ENCODE measurements at regions not wholly inside any gene's neighbourhood (a gene's known extent, or its start where the extent isn't known, plus 50 kb on each side); places are given as distances from the start of the nearest gene placed in this dataset.

DNA sequence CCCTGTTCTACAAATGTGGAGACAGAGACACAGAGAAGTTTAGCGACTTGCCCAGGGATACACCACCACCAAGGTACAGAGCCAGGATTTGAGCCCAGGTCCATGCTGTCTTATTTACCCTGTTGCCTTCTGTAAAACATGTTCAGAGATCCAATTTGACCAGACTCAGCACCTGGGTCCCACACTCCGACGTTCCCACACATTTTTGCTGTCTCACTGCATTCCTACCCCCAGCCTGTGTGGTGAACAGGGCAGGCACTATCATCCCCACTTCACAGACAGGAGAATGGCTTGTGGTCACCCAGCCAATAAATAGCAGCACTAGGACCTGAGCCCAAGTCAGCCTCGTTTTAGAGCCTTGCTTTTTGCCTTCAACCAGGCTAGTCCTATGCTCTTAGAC, 102.8 kb downstream of the PJA1 start:
- CTCF ChIA-PET: interaction anchor here (2.5 kb wide), 1 partner anchor 234 kb away, joined by 29 read pairs; the partner anchor contains the start of gene EFNB1
- Histone ChIP-seq H3K4me3 (ENCODE audit: low read depth in 2 of 2, low read length in 1 of 2) (no peak overlapping the region), H3K4me1 (ENCODE audit: control insufficient read depth in 1 of 2, insufficient read depth in 2 of 2, low read depth in 1 of 2, low read length in 1 of 2) (peaks cover 0 to 7% of the 10 kb centered on the region in 2 experiments; a peak in 1 of 4 replicates), H3K9me3 (no peaks in the 10 kb centered on the region), H4K20me1 (ENCODE audit: insufficient read depth) (no peaks in the 10 kb centered on the region), H3K36me3 (replicated peaks in 1 of 2; ENCODE audit: control insufficient read depth in 1 of 2, insufficient read depth in 2 of 2, low read length in 1 of 2) (no peaks in the 10 kb centered on the region), H3F3A (replicated peaks; ENCODE audit: insufficient read depth) (no peaks in the 10 kb centered on the region), H3K27me3 (ENCODE audit: insufficient read depth) (no peaks in the 10 kb centered on the region), H3K9me2 (no peaks in the 10 kb centered on the region), H3K79me2 (ENCODE audit: insufficient read depth) (no peaks in the 10 kb centered on the region), H3K9ac (no peak overlapping the region), H3K4me2 (no peak overlapping the region), H3K27ac (ENCODE audit: low read depth in 2 of 2, low read length in 1 of 2) (no peak overlapping the region), H2AFZ (ENCODE audit: low read depth) (no peak overlapping the region)
- no peak for TF ChIP-seq RCOR1 (IDR thresholded peaks at IDR 0.05; ENCODE audit: low read length)
- TF ChIP-seq GATA2 (CRISPR knock-in tag; IDR thresholded peaks at IDR 0.05): no peak
- TF ChIP-seq, protein P1, sequence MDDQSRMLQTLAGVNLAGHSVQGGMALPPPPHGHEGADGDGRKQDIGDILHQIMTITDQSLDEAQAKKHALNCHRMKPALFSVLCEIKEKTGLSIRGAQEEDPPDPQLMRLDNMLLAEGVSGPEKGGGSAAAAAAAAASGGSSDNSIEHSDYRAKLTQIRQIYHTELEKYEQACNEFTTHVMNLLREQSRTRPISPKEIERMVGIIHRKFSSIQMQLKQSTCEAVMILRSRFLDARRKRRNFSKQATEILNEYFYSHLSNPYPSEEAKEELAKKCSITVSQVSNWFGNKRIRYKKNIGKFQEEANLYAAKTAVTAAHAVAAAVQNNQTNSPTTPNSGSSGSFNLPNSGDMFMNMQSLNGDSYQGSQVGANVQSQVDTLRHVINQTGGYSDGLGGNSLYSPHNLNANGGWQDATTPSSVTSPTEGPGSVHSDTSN (IDR thresholded peaks at IDR 0.05): no peak
- TF ChIP-seq, protein P2, sequence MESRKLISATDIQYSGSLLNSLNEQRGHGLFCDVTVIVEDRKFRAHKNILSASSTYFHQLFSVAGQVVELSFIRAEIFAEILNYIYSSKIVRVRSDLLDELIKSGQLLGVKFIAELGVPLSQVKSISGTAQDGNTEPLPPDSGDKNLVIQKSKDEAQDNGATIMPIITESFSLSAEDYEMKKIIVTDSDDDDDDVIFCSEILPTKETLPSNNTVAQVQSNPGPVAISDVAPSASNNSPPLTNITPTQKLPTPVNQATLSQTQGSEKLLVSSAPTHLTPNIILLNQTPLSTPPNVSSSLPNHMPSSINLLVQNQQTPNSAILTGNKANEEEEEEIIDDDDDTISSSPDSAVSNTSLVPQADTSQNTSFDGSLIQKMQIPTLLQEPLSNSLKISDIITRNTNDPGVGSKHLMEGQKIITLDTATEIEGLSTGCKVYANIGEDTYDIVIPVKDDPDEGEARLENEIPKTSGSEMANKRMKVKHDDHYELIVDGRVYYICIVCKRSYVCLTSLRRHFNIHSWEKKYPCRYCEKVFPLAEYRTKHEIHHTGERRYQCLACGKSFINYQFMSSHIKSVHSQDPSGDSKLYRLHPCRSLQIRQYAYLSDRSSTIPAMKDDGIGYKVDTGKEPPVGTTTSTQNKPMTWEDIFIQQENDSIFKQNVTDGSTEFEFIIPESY (IDR thresholded peaks at IDR 0.05; ENCODE audit: borderline replicate concordance, low read depth): no peak
- TF ChIP-seq FOXJ3 (CRISPR knock-in tag; IDR thresholded peaks at IDR 0.05): no peak
- no peak for TF ChIP-seq SMC3 (IDR thresholded peaks at IDR 0.05; ENCODE audit: low read depth, low read length)
- TF ChIP-seq RAD21 (IDR thresholded peaks at IDR 0.05; ENCODE audit: low read length): no peak
- TF ChIP-seq, protein P3, sequence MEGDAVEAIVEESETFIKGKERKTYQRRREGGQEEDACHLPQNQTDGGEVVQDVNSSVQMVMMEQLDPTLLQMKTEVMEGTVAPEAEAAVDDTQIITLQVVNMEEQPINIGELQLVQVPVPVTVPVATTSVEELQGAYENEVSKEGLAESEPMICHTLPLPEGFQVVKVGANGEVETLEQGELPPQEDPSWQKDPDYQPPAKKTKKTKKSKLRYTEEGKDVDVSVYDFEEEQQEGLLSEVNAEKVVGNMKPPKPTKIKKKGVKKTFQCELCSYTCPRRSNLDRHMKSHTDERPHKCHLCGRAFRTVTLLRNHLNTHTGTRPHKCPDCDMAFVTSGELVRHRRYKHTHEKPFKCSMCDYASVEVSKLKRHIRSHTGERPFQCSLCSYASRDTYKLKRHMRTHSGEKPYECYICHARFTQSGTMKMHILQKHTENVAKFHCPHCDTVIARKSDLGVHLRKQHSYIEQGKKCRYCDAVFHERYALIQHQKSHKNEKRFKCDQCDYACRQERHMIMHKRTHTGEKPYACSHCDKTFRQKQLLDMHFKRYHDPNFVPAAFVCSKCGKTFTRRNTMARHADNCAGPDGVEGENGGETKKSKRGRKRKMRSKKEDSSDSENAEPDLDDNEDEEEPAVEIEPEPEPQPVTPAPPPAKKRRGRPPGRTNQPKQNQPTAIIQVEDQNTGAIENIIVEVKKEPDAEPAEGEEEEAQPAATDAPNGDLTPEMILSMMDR (IDR thresholded peaks at IDR 0.05): no peak
- TF ChIP-seq EZH2phosphoT487 (IDR thresholded peaks at IDR 0.05; ENCODE audit: borderline replicate concordance, low read depth): no peak
- no peak for DNase-seq
- 33% methylated on average over 3 of the region's 4 CpGs for WGBS (ENCODE audit: low lambda C conversion rate)
- POLR2A ChIA-PET: no interaction called here

DNA sequence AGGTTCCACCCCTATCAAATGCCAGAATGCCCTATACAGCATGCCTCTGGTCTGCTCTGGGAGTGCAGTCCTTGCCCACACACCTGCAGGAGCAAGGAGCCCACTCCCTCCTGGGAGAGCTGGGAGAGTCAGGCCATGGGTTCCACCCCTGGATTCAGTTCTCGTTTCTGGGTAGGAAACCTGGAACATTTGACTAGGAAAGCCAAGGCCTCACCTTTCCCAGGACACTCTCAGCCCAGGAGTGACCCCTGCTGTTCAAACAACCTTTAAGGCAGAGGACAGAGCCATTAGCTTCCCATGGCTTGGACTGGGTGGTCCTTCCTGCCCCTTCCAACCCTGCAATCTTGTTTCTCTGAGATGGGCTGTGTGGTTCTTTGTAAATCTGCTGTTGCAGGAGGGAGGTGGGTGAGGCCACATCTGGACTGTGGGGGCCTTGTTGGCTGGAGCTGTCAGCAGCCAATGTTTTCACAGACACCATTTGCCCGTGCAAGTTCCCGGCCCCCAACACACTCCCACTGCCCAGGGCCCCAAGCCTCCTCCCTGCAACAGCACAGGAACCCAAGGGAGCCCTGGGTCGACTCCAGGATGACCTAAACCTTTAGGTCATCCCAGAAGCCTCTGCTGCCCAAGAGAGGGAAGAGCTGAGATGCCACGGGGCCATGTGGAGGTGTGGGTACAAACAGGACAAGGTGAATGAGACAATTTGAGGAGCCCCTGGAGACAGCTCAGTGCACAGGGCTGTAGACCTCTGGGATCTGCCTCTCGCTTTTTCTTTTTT, 104.4 kb downstream of the PJA1 start:
- H3K27me3 ChIP-seq (ENCODE audit: insufficient read depth): no peaks in the 10 kb centered on the region
- no peaks in the 10 kb centered on the region for H3F3A ChIP-seq (replicated peaks; ENCODE audit: insufficient read depth)
- peaks cover 0 to 4% of the 10 kb centered on the region in 2 experiments; a peak in 1 of 4 replicates for H3K4me1 ChIP-seq (ENCODE audit: control insufficient read depth in 1 of 2, insufficient read depth in 2 of 2, low read depth in 1 of 2, low read length in 1 of 2)
- no peak overlapping the region for H3K4me2 ChIP-seq
- no peak overlapping the region for H2AFZ ChIP-seq (ENCODE audit: low read depth)
- no peaks in the 10 kb centered on the region for H3K79me2 ChIP-seq (ENCODE audit: insufficient read depth)
- no peak overlapping the region for H3K4me3 ChIP-seq (ENCODE audit: low read depth in 2 of 2, low read length in 1 of 2)
- H3K36me3 ChIP-seq (replicated peaks in 1 of 2; ENCODE audit: control insufficient read depth in 1 of 2, insufficient read depth in 2 of 2, low read length in 1 of 2): no peaks in the 10 kb centered on the region
- WGBS (ENCODE audit: low lambda C conversion rate): 27% methylated on average over 5 of the region's 6 CpGs
- CTCF ChIA-PET: interaction anchor here (0.8 to 2.5 kb wide), 9 partner anchors 10 to 237 kb away, joined by 3 to 29 read pairs (median 4); partner anchors contain the start of gene EFNB1
- no peaks in the 10 kb centered on the region for H4K20me1 ChIP-seq (ENCODE audit: insufficient read depth)
- no peaks in the 10 kb centered on the region for H3K9me2 ChIP-seq
- H3K9ac ChIP-seq: no peak overlapping the region
- H3K9me3 ChIP-seq: no peaks in the 10 kb centered on the region
- DNase-seq: no peak
- H3K27ac ChIP-seq (ENCODE audit: low read depth in 2 of 2, low read length in 1 of 2): no peak overlapping the region
- POLR2A ChIA-PET: interaction anchor here (1.5 kb wide), 1 partner anchor 232 kb away, joined by 10 read pairs; the partner anchor contains the start of gene EFNB1
- TF ChIP-seq, protein P4, sequence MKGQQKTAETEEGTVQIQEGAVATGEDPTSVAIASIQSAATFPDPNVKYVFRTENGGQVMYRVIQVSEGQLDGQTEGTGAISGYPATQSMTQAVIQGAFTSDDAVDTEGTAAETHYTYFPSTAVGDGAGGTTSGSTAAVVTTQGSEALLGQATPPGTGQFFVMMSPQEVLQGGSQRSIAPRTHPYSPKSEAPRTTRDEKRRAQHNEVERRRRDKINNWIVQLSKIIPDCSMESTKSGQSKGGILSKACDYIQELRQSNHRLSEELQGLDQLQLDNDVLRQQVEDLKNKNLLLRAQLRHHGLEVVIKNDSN (IDR thresholded peaks at IDR 0.05; ENCODE audit: borderline replicate concordance, low read depth): no peak
- no peak for TF ChIP-seq JUND (IDR thresholded peaks at IDR 0.05)
- TF ChIP-seq FOXJ3 (CRISPR knock-in tag; IDR thresholded peaks at IDR 0.05): no peak
- no peak for TF ChIP-seq MEF2A (IDR thresholded peaks at IDR 0.05; ENCODE audit: borderline replicate concordance, low read depth)
- TF ChIP-seq EP300 (IDR thresholded peaks at IDR 0.05; ENCODE audit: borderline replicate concordance in 1 of 2, low read depth in 1 of 2, low read length in 1 of 2): no peak
- no peak for TF ChIP-seq EZH2phosphoT487 (IDR thresholded peaks at IDR 0.05; ENCODE audit: borderline replicate concordance, low read depth)
- no peak for TF ChIP-seq FOSL2 (IDR thresholded peaks at IDR 0.05; ENCODE audit: borderline replicate concordance, low read depth)
- no peak for TF ChIP-seq RCOR1 (IDR thresholded peaks at IDR 0.05; ENCODE audit: low read length)
- peak; percentile 69 for TF ChIP-seq RAD21 (IDR thresholded peaks at IDR 0.05; ENCODE audit: low read length)
- peak; percentile 57 for TF ChIP-seq SMC3 (IDR thresholded peaks at IDR 0.05; ENCODE audit: low read depth, low read length)
- TF ChIP-seq, protein P3 (IDR thresholded peaks at IDR 0.05): peak; percentile 36
- no peak for TF ChIP-seq TEAD4 (IDR thresholded peaks at IDR 0.05; ENCODE audit: borderline replicate concordance, insufficient read depth)
- TF ChIP-seq FOXM1 (IDR thresholded peaks at IDR 0.05; ENCODE audit: low read depth): no peak
- TF ChIP-seq GABPA (IDR thresholded peaks at IDR 0.05; ENCODE audit: low read depth): no peak

All from SK-N-SH (cell line).